Esophagus (tissue), 2 donors: ENCODE measurements at regions not wholly inside any gene's neighbourhood (a gene's known extent, or its start where the extent isn't known, plus 50 kb on each side); places are given as distances from the start of the nearest gene placed in this dataset.

ENCODE experiments used
- H3K27ac ChIP-seq, 2 donors: one replicate each; pipeline ENCODE4 v1.5.1; 2013; ENCODE audit warnings: low read depth in 2 of 2, mild to moderate bottlenecking in 2 of 2, inconsistent platforms in 1 of 2, low read length in 1 of 2, moderate library complexity in 1 of 2
- H3K27me3 ChIP-seq, 2 donors: one replicate each; pipeline ENCODE4 v1.6.1; 2013; ENCODE audit warnings: low read length in 2 of 2, control low read depth in 1 of 2, mild to moderate bottlenecking in 1 of 2; ENCODE audit not compliant: insufficient read depth in 2 of 2, control insufficient read depth in 1 of 2
- H3K36me3 ChIP-seq, 2 donors: one replicate each; pipeline ENCODE4 v1.6.1; 2013; ENCODE audit warnings: low read length in 1 of 2; ENCODE audit not compliant: control insufficient read depth in 2 of 2, insufficient read depth in 2 of 2
- H3K4me1 ChIP-seq, 2 donors: one replicate each; pipeline ENCODE4 v1.6.1; 2013; ENCODE audit warnings: low read length in 1 of 2; ENCODE audit not compliant: control insufficient read depth in 2 of 2, insufficient read depth in 2 of 2
- H3K4me3 ChIP-seq, 2 donors: one replicate each; pipeline ENCODE4 v1.5.1; 2013; ENCODE audit warnings: low read length in 2 of 2, mild to moderate bottlenecking in 2 of 2, low read depth in 1 of 2, moderate library complexity in 1 of 2
- H3K9me3 ChIP-seq, 2 donors: one replicate each; pipeline ENCODE4 v1.6.1; 2013; ENCODE audit warnings: mild to moderate bottlenecking in 2 of 2, low read depth in 1 of 2, low read length in 1 of 2, moderate library complexity in 1 of 2; ENCODE audit not compliant: control insufficient read depth in 2 of 2, insufficient read depth in 1 of 2
- WGBS, 2 donors: extraction: QIAGEN DNeasy Blood & Tissue Kit; methylation state at CpG; one replicate each; pipeline ENCODE4 v1.1.7; 2013; 5-methylcytosine and 5-hydroxymethylcytosine counted together
- donor health status: healthy with polysubstance abuse.
- donor health status: Bipolar disorder and iron deficiency.

DNA sequence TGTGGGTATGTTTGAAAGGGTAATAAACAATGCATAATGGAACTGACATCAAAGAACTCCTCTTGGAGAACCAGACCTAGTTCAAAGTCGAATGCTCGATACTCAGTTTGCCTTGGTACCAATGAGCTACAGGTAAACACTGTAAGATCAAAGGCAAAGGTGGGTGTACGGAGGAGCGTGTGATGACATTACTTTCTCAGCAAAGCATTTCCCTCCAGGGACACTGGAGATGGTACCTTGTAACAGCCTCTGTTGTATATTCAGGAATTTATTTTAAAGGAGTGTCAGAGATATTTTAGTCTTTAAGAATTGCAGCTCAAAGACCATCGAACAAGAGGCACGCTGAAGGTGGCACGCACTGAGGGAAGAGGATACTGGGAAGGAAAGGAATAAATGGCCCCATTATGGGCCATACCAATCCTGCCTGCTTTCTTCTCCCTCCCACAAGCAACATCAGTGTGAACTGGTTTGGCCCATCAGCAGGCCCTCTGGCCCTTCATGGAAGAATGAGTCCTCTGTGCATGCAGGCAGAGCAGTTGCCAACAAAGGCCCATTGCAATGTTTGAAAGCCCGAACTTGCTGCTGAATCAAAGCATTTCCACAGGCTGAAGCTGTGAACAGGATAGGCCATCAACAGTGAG, 410.2 kb downstream of the ACTL7B start:
- 71 to 82% methylated on average over 8 of the region's 8 CpGs for WGBS, 2 donors
- H3K4me3 ChIP-seq = no peak overlapping the region
- no peaks in the 10 kb centered on the region for H3K9me3 ChIP-seq
- peak overlapping the region; percentile 5 to 74 for H3K27ac ChIP-seq
- H3K4me1 ChIP-seq = no peaks in the 10 kb centered on the region
- H3K36me3 ChIP-seq = no peaks in the 10 kb centered on the region
- no peaks in the 10 kb centered on the region for H3K27me3 ChIP-seq

DNA sequence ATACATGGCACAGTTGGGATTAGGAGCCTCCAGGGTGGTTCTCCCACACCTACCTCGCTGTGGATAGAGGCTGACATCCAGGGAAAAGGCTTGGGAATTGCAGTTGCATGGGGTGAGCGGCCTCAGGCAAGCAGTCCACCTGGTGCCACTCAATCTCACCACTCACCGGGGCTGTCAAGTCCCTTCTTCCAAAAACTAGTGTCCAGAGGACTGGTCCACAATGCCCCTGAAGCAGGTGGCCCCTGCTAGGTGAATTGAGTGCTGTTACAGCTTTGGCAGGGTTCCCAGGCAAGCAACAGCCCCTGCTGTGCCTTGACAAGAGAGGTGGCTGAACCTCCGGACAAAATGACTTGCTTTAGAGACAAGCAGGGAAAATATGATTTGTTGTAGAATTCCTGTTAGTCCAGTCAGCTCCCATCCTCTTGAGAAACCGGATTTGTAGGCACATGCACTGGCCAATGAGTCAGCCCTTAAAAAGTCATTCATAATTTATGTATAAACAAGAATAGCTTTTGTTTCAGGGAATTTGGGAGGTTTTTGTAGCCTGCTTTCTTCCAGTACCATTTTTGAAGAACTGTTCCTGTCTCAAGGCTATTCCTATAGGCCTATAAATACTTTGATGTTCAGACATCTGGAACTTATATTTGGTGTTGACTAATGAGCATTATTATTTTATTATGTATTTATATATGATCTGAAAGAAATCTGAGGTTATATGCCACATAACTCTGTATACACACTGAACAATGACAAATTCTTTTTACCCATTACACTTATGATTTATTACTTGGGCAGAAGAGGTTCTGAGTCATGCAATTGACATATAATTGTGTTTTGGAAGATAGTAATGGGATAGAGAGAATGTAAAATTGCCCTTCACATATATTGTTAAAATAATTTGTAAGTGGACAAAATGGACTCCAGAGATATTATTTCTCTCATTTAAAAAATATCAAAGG, 411.1 kb downstream of the ACTL7B start:
- H3K27me3 ChIP-seq = no peaks in the 10 kb centered on the region
- peak overlapping the region; percentile 86 to 98 for H3K27ac ChIP-seq
- H3K36me3 ChIP-seq = no peaks in the 10 kb centered on the region
- peak overlapping the region; percentile 52 to 64 for H3K4me3 ChIP-seq
- H3K9me3 ChIP-seq = no peaks in the 10 kb centered on the region
- no peaks in the 10 kb centered on the region for H3K4me1 ChIP-seq
- WGBS, 2 donors = 31 to 43% methylated on average over 5 of the region's 5 CpGs

DNA sequence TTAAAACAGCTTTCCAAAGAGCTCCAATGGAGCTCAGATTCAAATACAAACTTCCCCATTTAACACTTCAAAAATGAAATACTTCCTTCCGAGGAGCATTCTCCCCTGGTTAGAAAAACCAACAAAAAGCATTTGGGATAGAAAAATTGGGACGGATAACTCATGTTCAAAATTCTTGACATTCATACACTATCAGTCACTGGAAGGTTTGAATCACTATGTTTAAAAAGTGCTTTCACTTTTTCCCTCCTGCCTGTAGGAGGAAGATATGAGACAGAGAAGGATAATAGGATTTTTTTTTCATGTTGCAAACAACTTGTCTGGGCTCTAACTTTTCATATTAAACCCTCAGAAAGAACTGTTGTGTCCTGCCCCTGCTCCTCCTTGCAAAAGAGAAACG, 412.0 kb downstream of the ACTL7B start:
- Histone ChIP-seq H3K4me3 (peak overlapping the region in 1 of 2 donors; percentile 64), H3K27me3 (no peaks in the 10 kb centered on the region), H3K27ac (peak overlapping the region in 1 of 2 donors; percentile 86), H3K9me3 (no peaks in the 10 kb centered on the region), H3K36me3 (no peaks in the 10 kb centered on the region), H3K4me1 (no peaks in the 10 kb centered on the region)
- 24 to 30% methylated on average over 3 of the region's 3 CpGs for WGBS, 2 donors

DNA sequence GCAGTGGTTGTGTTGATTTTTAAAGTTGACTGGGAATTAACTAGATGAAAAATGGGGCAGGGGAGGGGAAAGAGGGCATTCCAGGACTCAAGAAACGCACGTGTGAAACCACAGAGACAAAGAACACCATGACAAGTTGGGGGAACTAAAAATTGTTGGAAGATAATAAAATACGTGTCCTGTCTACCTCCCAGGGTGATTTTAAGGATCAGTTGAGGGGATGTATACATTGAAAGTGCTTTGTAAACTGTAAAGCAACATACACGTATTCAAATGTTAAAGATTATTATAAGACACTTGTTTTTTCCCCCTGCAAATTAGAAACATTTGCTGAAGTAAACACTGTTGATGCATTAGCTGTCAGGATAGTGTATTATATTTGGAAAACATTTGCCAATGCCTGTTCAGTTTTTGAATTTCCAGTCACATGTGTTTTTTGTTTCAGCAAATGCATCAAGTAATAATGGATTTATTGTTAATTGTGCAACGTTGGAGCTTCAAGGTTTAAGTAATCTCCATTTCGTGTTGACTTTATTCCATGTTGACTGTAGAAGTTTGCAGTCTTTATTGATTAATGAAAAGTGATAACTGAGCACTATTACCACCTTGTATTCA, 412.7 kb downstream of the ACTL7B start:
- no peaks in the 10 kb centered on the region for H3K4me1 ChIP-seq
- no peaks in the 10 kb centered on the region for H3K9me3 ChIP-seq
- H3K27ac ChIP-seq = peak overlapping the region; percentile 4 to 13
- no peaks in the 10 kb centered on the region for H3K27me3 ChIP-seq
- peak overlapping the region in 1 of 2 donors; percentile 64 for H3K4me3 ChIP-seq
- 23 to 24% methylated on average over 6 of the region's 6 CpGs for WGBS, 2 donors
- no peaks in the 10 kb centered on the region for H3K36me3 ChIP-seq

DNA sequence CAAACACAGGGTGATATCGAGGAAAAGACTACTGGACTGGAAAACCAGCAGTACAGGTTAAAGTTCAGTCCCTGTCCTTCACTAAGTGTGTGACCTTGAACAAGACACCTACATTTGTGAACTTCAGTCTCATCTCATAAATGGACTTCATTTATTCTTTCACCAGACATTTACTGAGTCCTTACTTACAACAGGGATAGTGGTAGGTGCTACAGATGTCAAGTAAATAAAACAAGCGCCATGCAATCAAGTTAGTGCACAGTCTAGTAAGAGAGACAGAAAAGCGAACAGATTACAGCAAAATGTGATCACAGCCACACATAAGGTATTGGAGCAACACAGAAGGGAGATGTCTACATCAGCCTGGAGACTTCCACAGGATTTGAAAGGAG, 413.2 kb downstream of the ACTL7B start:
- no peak overlapping the region for H3K4me3 ChIP-seq
- H3K9me3 ChIP-seq = no peaks in the 10 kb centered on the region
- no peaks in the 10 kb centered on the region for H3K36me3 ChIP-seq
- H3K27me3 ChIP-seq = no peaks in the 10 kb centered on the region
- peak overlapping the region; percentile 4 to 13 for H3K27ac ChIP-seq
- 63 to 66% methylated on average over 3 of the region's 3 CpGs for WGBS, 2 donors
- H3K4me1 ChIP-seq = no peaks in the 10 kb centered on the region

DNA sequence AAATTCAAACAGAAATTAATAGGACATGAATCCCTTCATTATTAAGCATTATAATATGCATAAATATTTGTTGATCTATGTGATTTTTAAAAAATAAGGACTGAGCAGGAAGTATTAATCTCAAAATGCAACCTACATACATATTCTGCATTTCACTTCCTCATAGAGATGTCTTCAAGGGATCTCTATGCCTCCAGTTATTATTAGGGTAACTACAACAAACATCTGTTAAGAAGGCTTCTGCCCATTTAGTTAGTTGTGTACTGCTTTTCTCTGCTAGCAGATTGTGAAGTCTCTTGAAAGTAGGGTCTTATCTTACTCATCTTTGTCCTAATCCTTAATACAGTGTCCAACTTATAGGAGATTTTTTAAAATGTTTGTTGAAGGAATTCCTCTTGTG, 414.1 kb downstream of the ACTL7B start:
- H3K4me3 ChIP-seq = no peak overlapping the region
- no peaks in the 10 kb centered on the region for H3K27me3 ChIP-seq
- H3K4me1 ChIP-seq = no peaks in the 10 kb centered on the region
- H3K36me3 ChIP-seq = no peaks in the 10 kb centered on the region
- no peaks in the 10 kb centered on the region for H3K9me3 ChIP-seq
- no peak overlapping the region for H3K27ac ChIP-seq

DNA sequence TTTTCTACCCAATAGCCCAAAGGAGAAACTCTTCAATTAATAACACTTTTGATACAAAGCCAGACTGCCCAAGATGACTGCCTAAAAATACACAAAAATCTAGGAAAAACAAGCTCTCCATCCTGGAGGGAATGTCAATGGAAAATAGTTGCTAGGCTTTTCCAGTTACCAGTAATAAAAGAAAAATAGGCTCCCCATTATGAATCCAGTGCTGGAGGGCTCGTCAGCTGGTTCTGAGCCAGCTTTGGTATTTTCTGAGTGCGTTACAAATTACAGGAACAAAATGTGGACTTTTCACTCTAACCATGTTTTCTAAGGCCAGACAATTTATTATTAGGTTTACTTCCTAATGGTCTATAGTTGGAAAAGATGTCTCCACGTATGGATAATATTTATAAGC, 414.5 kb downstream of the ACTL7B start:
- Histone ChIP-seq H3K27ac (no peak overlapping the region), H3K36me3 (no peaks in the 10 kb centered on the region), H3K27me3 (no peaks in the 10 kb centered on the region), H3K4me3 (no peak overlapping the region), H3K9me3 (no peaks in the 10 kb centered on the region), H3K4me1 (no peaks in the 10 kb centered on the region)
- 34 to 69% methylated on average over 3 of the region's 3 CpGs for WGBS, 2 donors

DNA sequence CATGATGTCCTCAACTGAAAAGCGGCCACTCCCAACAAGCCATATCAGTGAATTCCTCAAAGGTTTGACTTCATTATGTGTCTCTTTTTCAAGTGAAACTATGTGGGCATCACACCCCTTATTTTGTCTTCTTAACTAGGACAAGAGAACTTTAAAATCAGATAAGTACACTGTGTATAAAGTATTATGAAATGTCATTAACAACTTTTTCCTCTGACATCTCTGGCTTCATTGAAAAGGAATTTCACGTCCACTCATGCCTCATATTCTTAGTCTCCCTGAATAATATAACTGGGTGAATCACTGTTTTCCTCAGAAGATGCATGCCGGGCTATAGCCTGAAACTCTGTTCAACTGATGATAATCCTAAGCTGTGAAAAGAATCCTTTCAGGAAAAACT, 415.8 kb downstream of the ACTL7B start:
- Histone ChIP-seq H3K9me3 (no peaks in the 10 kb centered on the region), H3K27me3 (no peaks in the 10 kb centered on the region), H3K27ac (no peak overlapping the region), H3K4me3 (no peak overlapping the region), H3K4me1 (no peaks in the 10 kb centered on the region), H3K36me3 (no peaks in the 10 kb centered on the region)
- 49 to 60% methylated on average over 3 of the region's 3 CpGs for WGBS, 2 donors

DNA sequence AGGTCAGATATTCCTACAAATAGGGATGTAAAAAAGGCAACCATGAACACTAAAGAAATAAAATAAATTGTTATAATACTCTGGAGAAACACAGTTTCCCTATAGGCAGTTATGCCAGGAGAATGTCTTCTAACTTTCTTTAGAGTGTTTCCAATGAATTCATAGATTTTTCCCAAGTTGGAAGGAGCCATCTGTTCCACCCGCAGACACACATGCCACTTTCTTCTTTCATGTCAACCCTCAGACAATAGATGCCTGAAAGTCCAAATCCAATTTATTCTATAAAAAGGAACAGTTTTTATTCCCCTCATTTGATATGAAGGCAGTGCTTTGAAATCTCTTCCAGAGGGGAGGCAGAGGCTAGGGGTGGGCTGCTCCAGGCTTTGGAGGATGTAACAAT, 418.1 kb downstream of the ACTL7B start:
- Histone ChIP-seq H3K9me3 (no peaks in the 10 kb centered on the region), H3K4me3 (no peak overlapping the region), H3K27ac (no peak overlapping the region), H3K27me3 (no peaks in the 10 kb centered on the region), H3K36me3 (no peaks in the 10 kb centered on the region), H3K4me1 (no peaks in the 10 kb centered on the region)
- WGBS, 2 donors = 96 to 98% methylated on average over 1 of the region's 1 CpG
